ENCODE measurements at regions not wholly inside any gene's neighbourhood (a gene's known extent, or its start where the extent isn't known, plus 50 kb on each side); places are given as distances from the start of the nearest gene placed in this dataset.

DNA sequence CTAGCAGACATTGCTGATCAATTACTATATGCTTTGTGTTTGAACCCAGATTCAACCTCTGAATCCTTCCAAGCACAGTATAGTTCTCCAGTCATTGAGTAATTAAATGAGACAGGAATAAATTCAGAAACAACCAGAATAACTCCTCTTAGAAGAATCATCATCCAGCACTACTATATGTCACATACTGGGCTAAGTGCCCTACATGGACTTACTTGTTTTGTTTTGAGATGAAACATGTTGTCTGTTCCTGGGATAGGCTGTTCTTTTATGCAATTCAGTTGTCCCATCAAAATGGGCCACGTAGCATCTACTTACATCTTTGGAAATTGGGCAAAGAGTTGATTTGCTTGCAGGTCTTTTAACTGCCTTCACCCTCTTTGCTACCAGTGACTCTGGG lies 365.5 kb upstream of the SUCLG2 start:
- H4K91ac ChIP-seq (ENCODE audit: low read length): no peak overlapping the region
- no peaks in the 10 kb centered on the region for H3K9me3 ChIP-seq (ENCODE audit: control insufficient read depth, low read length)
- no peak overlapping the region for H3K14ac ChIP-seq (ENCODE audit: low read length in 2 of 2)
- H3K27me3 ChIP-seq (ENCODE audit: control insufficient read depth in 1 of 2, insufficient read depth in 1 of 2, low read length in 2 of 2): no peaks in the 10 kb centered on the region
- DNase-seq: no peak
- no peak overlapping the region for H3K4ac ChIP-seq (ENCODE audit: low read depth in 1 of 2, low read length in 2 of 2)
- no peaks in the 10 kb centered on the region for H3K4me1 ChIP-seq (ENCODE audit: control insufficient read depth, insufficient read depth, low read depth, low read length)
- no peak overlapping the region for H3K23ac ChIP-seq (ENCODE audit: low read length in 2 of 2)
- H3K27ac ChIP-seq (ENCODE audit: low read length, poor library complexity, severe bottlenecking): no peak overlapping the region
- no peak overlapping the region for H3K9ac ChIP-seq (ENCODE audit: low read length)
- 67% methylated on average over 1 of the region's 1 CpG for WGBS
- H3K36me3 ChIP-seq (ENCODE audit: control insufficient read depth in 1 of 2, insufficient read depth in 2 of 2, low read depth in 1 of 2, low read length in 2 of 2): no peaks in the 10 kb centered on the region
- no peak overlapping the region for H4K8ac ChIP-seq (ENCODE audit: low read length)
- H2BK15ac ChIP-seq (ENCODE audit: low read depth, poor library complexity, severe bottlenecking): no peak overlapping the region
- H2BK5ac ChIP-seq (ENCODE audit: low read depth, low read length, poor library complexity, severe bottlenecking): no peak overlapping the region
- no peak overlapping the region for H3K18ac ChIP-seq (ENCODE audit: low read depth in 1 of 2, low read length in 2 of 2)
- no peaks in the 10 kb centered on the region for H3K79me1 ChIP-seq (replicated peaks; ENCODE audit: low read length, poor library complexity, severe bottlenecking)
- H2BK120ac ChIP-seq (ENCODE audit: low read depth, low read length): no peak overlapping the region
- H2BK12ac ChIP-seq (ENCODE audit: low read length in 2 of 2): no peak overlapping the region
- H2AFZ ChIP-seq (ENCODE audit: low read depth, low read length): no peak overlapping the region
- H3K4me2 ChIP-seq (ENCODE audit: low read length, poor library complexity, severe bottlenecking): no peak overlapping the region
- no peak overlapping the region for H3K4me3 ChIP-seq (ENCODE audit: insufficient read depth in 1 of 2, low read depth in 1 of 2, low read length in 2 of 2)
- no peak overlapping the region for H2AK5ac ChIP-seq (ENCODE audit: low read length, severe bottlenecking)

DNA sequence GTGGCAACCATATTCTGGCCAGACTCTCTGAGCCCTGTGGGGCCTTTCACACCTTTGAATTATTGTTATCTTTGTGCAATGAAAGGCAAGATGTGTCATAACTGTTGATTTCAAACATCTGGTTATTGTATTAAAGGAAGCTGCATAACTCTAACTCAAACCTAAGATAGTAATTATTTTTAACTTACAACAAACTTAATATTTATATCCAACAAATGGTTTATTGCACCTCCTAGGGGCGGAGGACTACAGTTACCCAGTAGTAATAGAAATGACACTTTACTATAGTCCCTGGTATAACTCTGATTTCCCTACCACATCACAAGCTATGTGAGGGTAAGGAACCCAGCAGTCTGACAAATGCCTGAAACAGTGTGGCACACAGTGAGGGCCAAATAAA lies 363.9 kb upstream of the SUCLG2 start:
- no peaks in the 10 kb centered on the region for H3K36me3 ChIP-seq (ENCODE audit: control insufficient read depth in 1 of 2, insufficient read depth in 2 of 2, low read depth in 1 of 2, low read length in 2 of 2)
- H2BK12ac ChIP-seq (ENCODE audit: low read length in 2 of 2): no peak overlapping the region
- H3K9ac ChIP-seq (ENCODE audit: low read length): no peak overlapping the region
- H4K8ac ChIP-seq (ENCODE audit: low read length): no peak overlapping the region
- no peaks in the 10 kb centered on the region for H3K27me3 ChIP-seq (ENCODE audit: control insufficient read depth in 1 of 2, insufficient read depth in 1 of 2, low read length in 2 of 2)
- no peak overlapping the region for H4K91ac ChIP-seq (ENCODE audit: low read length)
- H2BK5ac ChIP-seq (ENCODE audit: low read depth, low read length, poor library complexity, severe bottlenecking): no peak overlapping the region
- H3K18ac ChIP-seq (ENCODE audit: low read depth in 1 of 2, low read length in 2 of 2): no peak overlapping the region
- no peak overlapping the region for H3K27ac ChIP-seq (ENCODE audit: low read length, poor library complexity, severe bottlenecking)
- no peak overlapping the region for H3K4me2 ChIP-seq (ENCODE audit: low read length, poor library complexity, severe bottlenecking)
- no peak for DNase-seq
- no peak overlapping the region for H3K4me3 ChIP-seq (ENCODE audit: insufficient read depth in 1 of 2, low read depth in 1 of 2, low read length in 2 of 2)
- H2BK15ac ChIP-seq (ENCODE audit: low read depth, poor library complexity, severe bottlenecking): no peak overlapping the region
- no peak overlapping the region for H3K23ac ChIP-seq (ENCODE audit: low read length in 2 of 2)
- H2AK5ac ChIP-seq (ENCODE audit: low read length, severe bottlenecking): no peak overlapping the region
- H3K79me1 ChIP-seq (replicated peaks; ENCODE audit: low read length, poor library complexity, severe bottlenecking): no peaks in the 10 kb centered on the region
- H3K4ac ChIP-seq (ENCODE audit: low read depth in 1 of 2, low read length in 2 of 2): no peak overlapping the region
- no peak overlapping the region for H2AFZ ChIP-seq (ENCODE audit: low read depth, low read length)
- no peaks in the 10 kb centered on the region for H3K9me3 ChIP-seq (ENCODE audit: control insufficient read depth, low read length)
- 88% methylated on average over 1 of the region's 1 CpG for WGBS
- H3K4me1 ChIP-seq (ENCODE audit: control insufficient read depth, insufficient read depth, low read depth, low read length): no peaks in the 10 kb centered on the region
- H3K14ac ChIP-seq (ENCODE audit: low read length in 2 of 2): no peak overlapping the region
- H2BK120ac ChIP-seq (ENCODE audit: low read depth, low read length): no peak overlapping the region

DNA sequence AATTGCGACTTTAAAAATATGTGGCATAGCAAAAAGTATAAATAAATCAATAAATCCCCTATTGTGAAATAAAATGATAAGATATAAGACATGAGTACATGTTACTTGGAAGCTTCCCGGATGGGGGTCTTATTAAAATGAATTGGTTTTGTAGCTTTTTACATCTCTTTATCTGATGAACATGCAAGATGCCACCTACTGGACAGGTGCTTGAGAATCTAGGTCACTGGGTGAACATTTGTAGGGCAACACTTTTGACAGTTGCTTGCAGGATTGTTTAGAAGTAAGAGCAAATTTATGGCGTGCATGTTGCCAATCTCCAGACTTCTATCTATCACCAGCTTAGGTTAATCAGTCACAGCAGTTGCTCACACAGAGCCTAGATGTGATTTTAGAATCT lies 362.7 kb upstream of the SUCLG2 start:
- Histone ChIP-seq H3K14ac (ENCODE audit: low read length in 2 of 2) (no peak overlapping the region), H3K4me2 (ENCODE audit: low read length, poor library complexity, severe bottlenecking) (no peak overlapping the region), H3K4me1 (ENCODE audit: control insufficient read depth, insufficient read depth, low read depth, low read length) (no peaks in the 10 kb centered on the region), H3K36me3 (ENCODE audit: control insufficient read depth in 1 of 2, insufficient read depth in 2 of 2, low read depth in 1 of 2, low read length in 2 of 2) (no peaks in the 10 kb centered on the region), H2BK15ac (ENCODE audit: low read depth, poor library complexity, severe bottlenecking) (no peak overlapping the region), H3K4me3 (ENCODE audit: insufficient read depth in 1 of 2, low read depth in 1 of 2, low read length in 2 of 2) (no peak overlapping the region), H3K79me1 (replicated peaks; ENCODE audit: low read length, poor library complexity, severe bottlenecking) (no peaks in the 10 kb centered on the region), H2BK120ac (ENCODE audit: low read depth, low read length) (no peak overlapping the region), H3K23ac (ENCODE audit: low read length in 2 of 2) (no peak overlapping the region), H4K91ac (ENCODE audit: low read length) (no peak overlapping the region), H3K18ac (ENCODE audit: low read depth in 1 of 2, low read length in 2 of 2) (no peak overlapping the region), H3K27me3 (ENCODE audit: control insufficient read depth in 1 of 2, insufficient read depth in 1 of 2, low read length in 2 of 2) (no peaks in the 10 kb centered on the region), H3K27ac (ENCODE audit: low read length, poor library complexity, severe bottlenecking) (no peak overlapping the region), H2AK5ac (ENCODE audit: low read length, severe bottlenecking) (no peak overlapping the region), H2BK5ac (ENCODE audit: low read depth, low read length, poor library complexity, severe bottlenecking) (no peak overlapping the region), H3K4ac (ENCODE audit: low read depth in 1 of 2, low read length in 2 of 2) (no peak overlapping the region), H2BK12ac (ENCODE audit: low read length in 2 of 2) (no peak overlapping the region), H3K9ac (ENCODE audit: low read length) (no peak overlapping the region), H2AFZ (ENCODE audit: low read depth, low read length) (no peak overlapping the region), H4K8ac (ENCODE audit: low read length) (no peak overlapping the region), H3K9me3 (ENCODE audit: control insufficient read depth, low read length) (no peaks in the 10 kb centered on the region)
- DNase-seq: no peak
- WGBS: 94% methylated on average over 2 of the region's 3 CpGs

DNA sequence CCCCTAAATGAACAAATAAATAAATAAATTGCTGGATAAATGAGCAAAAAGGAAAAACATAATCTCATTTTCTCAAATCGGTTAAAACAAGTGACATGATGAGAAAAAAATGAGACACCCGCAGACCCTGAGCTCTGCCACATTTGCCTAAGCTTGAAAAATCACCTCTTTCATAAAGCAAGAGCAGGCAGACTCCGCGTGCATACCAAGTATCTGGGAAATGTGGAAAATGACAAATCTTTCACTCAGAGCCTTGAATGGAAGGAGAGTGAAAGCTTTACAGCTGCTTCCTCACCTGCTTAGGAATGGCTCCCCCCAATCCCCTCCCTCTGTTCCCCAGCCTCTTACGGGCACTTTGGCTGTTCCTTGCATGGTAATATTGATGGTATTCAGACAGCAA lies 355.5 kb upstream of the SUCLG2 start:
- Histone ChIP-seq H3K18ac (ENCODE audit: low read depth in 1 of 2, low read length in 2 of 2) (no peak overlapping the region), H3K27me3 (ENCODE audit: control insufficient read depth in 1 of 2, insufficient read depth in 1 of 2, low read length in 2 of 2) (peaks cover 12 to 32% of the 10 kb centered on the region in 2 experiments), H3K36me3 (ENCODE audit: control insufficient read depth in 1 of 2, insufficient read depth in 2 of 2, low read depth in 1 of 2, low read length in 2 of 2) (no peaks in the 10 kb centered on the region), H3K23ac (ENCODE audit: low read length in 2 of 2) (no peak overlapping the region), H3K4me3 (ENCODE audit: insufficient read depth in 1 of 2, low read depth in 1 of 2, low read length in 2 of 2) (no peak overlapping the region), H3K79me1 (replicated peaks; ENCODE audit: low read length, poor library complexity, severe bottlenecking) (no peaks in the 10 kb centered on the region), H2BK5ac (ENCODE audit: low read depth, low read length, poor library complexity, severe bottlenecking) (no peak overlapping the region), H3K4ac (ENCODE audit: low read depth in 1 of 2, low read length in 2 of 2) (no peak overlapping the region), H3K4me2 (ENCODE audit: low read length, poor library complexity, severe bottlenecking) (no peak overlapping the region), H4K91ac (ENCODE audit: low read length) (no peak overlapping the region), H3K27ac (ENCODE audit: low read length, poor library complexity, severe bottlenecking) (no peak overlapping the region), H2BK120ac (ENCODE audit: low read depth, low read length) (no peak overlapping the region), H3K9me3 (ENCODE audit: control insufficient read depth, low read length) (no peaks in the 10 kb centered on the region), H3K9ac (ENCODE audit: low read length) (no peak overlapping the region), H2AFZ (ENCODE audit: low read depth, low read length) (no peak overlapping the region), H3K14ac (ENCODE audit: low read length in 2 of 2) (no peak overlapping the region), H2BK15ac (ENCODE audit: low read depth, poor library complexity, severe bottlenecking) (no peak overlapping the region), H2AK5ac (ENCODE audit: low read length, severe bottlenecking) (no peak overlapping the region), H2BK12ac (ENCODE audit: low read length in 2 of 2) (no peak overlapping the region), H4K8ac (ENCODE audit: low read length) (no peak overlapping the region), H3K4me1 (ENCODE audit: control insufficient read depth, insufficient read depth, low read depth, low read length) (peaks cover 6% of the 10 kb centered on the region)
- DNase-seq: no peak
- 92% methylated on average over 4 of the region's 5 CpGs for WGBS
